ENCODE measurements at regions not wholly inside any gene's neighbourhood (a gene's known extent, or its start where the extent isn't known, plus 50 kb on each side); places are given as distances from the start of the nearest gene placed in this dataset.

- H4K20me1 ChIP-seq (ENCODE audit: insufficient read depth, low read length, poor library complexity, severe bottlenecking) = no peaks in the 10 kb centered on the region
- H3K9me3 ChIP-seq (ENCODE audit: insufficient read depth, low read depth, low read length) = no peaks in the 10 kb centered on the region
- H3K79me2 ChIP-seq (ENCODE audit: insufficient read depth, low read length) = no peaks in the 10 kb centered on the region
- H3K4me1 ChIP-seq (ENCODE audit: insufficient read depth, low read length, poor library complexity, severe bottlenecking) = no peaks in the 10 kb centered on the region
- H2AFZ ChIP-seq (ENCODE audit: low read length) = no peak overlapping the region
- no peaks in the 10 kb centered on the region for H3F3A ChIP-seq (ENCODE audit: low read depth)
- no peaks in the 10 kb centered on the region for H3K27me3 ChIP-seq (ENCODE audit: insufficient read depth, low read length, poor library complexity, severe bottlenecking)
- no peak for TF ChIP-seq CTCF (conservative IDR thresholded peaks at IDR 0.05; ENCODE audit: low read length)
- no peak for TF ChIP-seq EZH2phosphoT487 (IDR thresholded peaks at IDR 0.05; ENCODE audit: borderline replicate concordance)
- H3K36me3 ChIP-seq (ENCODE audit: insufficient read depth, low read length) = no peaks in the 10 kb centered on the region
- no peak overlapping the region for H3K4me3 ChIP-seq (ENCODE audit: low read length, poor library complexity, severe bottlenecking)
- no peak overlapping the region for H3K9ac ChIP-seq (ENCODE audit: low read depth, low read length, poor library complexity, severe bottlenecking)
- no peaks in the 10 kb centered on the region for H3K9me2 ChIP-seq (replicated peaks; ENCODE audit: low read depth, low read length)
- no peak overlapping the region for H3K4me2 ChIP-seq (ENCODE audit: low read depth, low read length, poor library complexity, severe bottlenecking)
Measured at GRCh38 chr3:197399486-197399885, 101.1 kb upstream of the DLG1 start.

GRCh38 chr3:197398286-197398878 is 100.0 kb upstream of the DLG1 start:
- Histone ChIP-seq H3K9ac (ENCODE audit: low read depth, low read length, poor library complexity, severe bottlenecking) (no peak overlapping the region), H3F3A (ENCODE audit: low read depth) (no peaks in the 10 kb centered on the region), H4K20me1 (ENCODE audit: insufficient read depth, low read length, poor library complexity, severe bottlenecking) (no peaks in the 10 kb centered on the region), H3K4me3 (ENCODE audit: low read length, poor library complexity, severe bottlenecking) (no peak overlapping the region), H3K9me2 (replicated peaks; ENCODE audit: low read depth, low read length) (no peaks in the 10 kb centered on the region), H3K4me2 (ENCODE audit: low read depth, low read length, poor library complexity, severe bottlenecking) (no peak overlapping the region), H2AFZ (ENCODE audit: low read length) (no peak overlapping the region), H3K36me3 (ENCODE audit: insufficient read depth, low read length) (no peaks in the 10 kb centered on the region), H3K4me1 (ENCODE audit: insufficient read depth, low read length, poor library complexity, severe bottlenecking) (no peaks in the 10 kb centered on the region), H3K27me3 (ENCODE audit: insufficient read depth, low read length, poor library complexity, severe bottlenecking) (no peaks in the 10 kb centered on the region), H3K9me3 (ENCODE audit: insufficient read depth, low read depth, low read length) (no peaks in the 10 kb centered on the region), H3K79me2 (ENCODE audit: insufficient read depth, low read length) (no peaks in the 10 kb centered on the region)
- TF ChIP-seq EZH2phosphoT487 (IDR thresholded peaks at IDR 0.05; ENCODE audit: borderline replicate concordance) = no peak
- no peak for TF ChIP-seq CTCF (conservative IDR thresholded peaks at IDR 0.05; ENCODE audit: low read length)

- H3K4me1 ChIP-seq (ENCODE audit: insufficient read depth, low read length, poor library complexity, severe bottlenecking) = no peaks in the 10 kb centered on the region
- H2AFZ ChIP-seq (ENCODE audit: low read length) = no peak overlapping the region
- no peaks in the 10 kb centered on the region for H3K9me2 ChIP-seq (replicated peaks; ENCODE audit: low read depth, low read length)
- TF ChIP-seq EZH2phosphoT487 (IDR thresholded peaks at IDR 0.05; ENCODE audit: borderline replicate concordance) (no peak), CTCF (conservative IDR thresholded peaks at IDR 0.05; ENCODE audit: low read length) (no peak)
- no peak overlapping the region for H3K4me2 ChIP-seq (ENCODE audit: low read depth, low read length, poor library complexity, severe bottlenecking)
- no peaks in the 10 kb centered on the region for H3K36me3 ChIP-seq (ENCODE audit: insufficient read depth, low read length)
- H4K20me1 ChIP-seq (ENCODE audit: insufficient read depth, low read length, poor library complexity, severe bottlenecking) = no peaks in the 10 kb centered on the region
- H3F3A ChIP-seq (ENCODE audit: low read depth) = no peaks in the 10 kb centered on the region
- H3K9ac ChIP-seq (ENCODE audit: low read depth, low read length, poor library complexity, severe bottlenecking) = no peak overlapping the region
- no peaks in the 10 kb centered on the region for H3K79me2 ChIP-seq (ENCODE audit: insufficient read depth, low read length)
- H3K27me3 ChIP-seq (ENCODE audit: insufficient read depth, low read length, poor library complexity, severe bottlenecking) = no peaks in the 10 kb centered on the region
- no peak overlapping the region for H3K4me3 ChIP-seq (ENCODE audit: low read length, poor library complexity, severe bottlenecking)
- no peaks in the 10 kb centered on the region for H3K9me3 ChIP-seq (ENCODE audit: insufficient read depth, low read depth, low read length)
Measured at GRCh38 chr3:197397838-197398237, 99.4 kb upstream of the DLG1 start.

Measured in Loucy (cell line).